ENCODE measurements at regions not wholly inside any gene's neighbourhood (a gene's known extent, or its start where the extent isn't known, plus 50 kb on each side); places are given as distances from the start of the nearest gene placed in this dataset.

GRCh38 chr15:81589671-81590070, 215.7 kb upstream of the TMC3 start:
- no peak for TF ChIP-seq EZH2phosphoT487 (IDR thresholded peaks at IDR 0.05)
- TF ChIP-seq, protein P1, sequence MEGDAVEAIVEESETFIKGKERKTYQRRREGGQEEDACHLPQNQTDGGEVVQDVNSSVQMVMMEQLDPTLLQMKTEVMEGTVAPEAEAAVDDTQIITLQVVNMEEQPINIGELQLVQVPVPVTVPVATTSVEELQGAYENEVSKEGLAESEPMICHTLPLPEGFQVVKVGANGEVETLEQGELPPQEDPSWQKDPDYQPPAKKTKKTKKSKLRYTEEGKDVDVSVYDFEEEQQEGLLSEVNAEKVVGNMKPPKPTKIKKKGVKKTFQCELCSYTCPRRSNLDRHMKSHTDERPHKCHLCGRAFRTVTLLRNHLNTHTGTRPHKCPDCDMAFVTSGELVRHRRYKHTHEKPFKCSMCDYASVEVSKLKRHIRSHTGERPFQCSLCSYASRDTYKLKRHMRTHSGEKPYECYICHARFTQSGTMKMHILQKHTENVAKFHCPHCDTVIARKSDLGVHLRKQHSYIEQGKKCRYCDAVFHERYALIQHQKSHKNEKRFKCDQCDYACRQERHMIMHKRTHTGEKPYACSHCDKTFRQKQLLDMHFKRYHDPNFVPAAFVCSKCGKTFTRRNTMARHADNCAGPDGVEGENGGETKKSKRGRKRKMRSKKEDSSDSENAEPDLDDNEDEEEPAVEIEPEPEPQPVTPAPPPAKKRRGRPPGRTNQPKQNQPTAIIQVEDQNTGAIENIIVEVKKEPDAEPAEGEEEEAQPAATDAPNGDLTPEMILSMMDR (IDR thresholded peaks at IDR 0.05), result no peak

Data from neural progenitor cell (in vitro differentiated cells).